ENCODE measurements at regions not wholly inside any gene's neighbourhood (a gene's known extent, or its start where the extent isn't known, plus 50 kb on each side); places are given as distances from the start of the nearest gene placed in this dataset.

GRCh38 chr9:28502741-28503140 is 929.5 kb upstream of the C9orf72 start:
- CTCF ChIA-PET: no interaction called here
- H3K27ac ChIP-seq (ENCODE audit: insufficient read depth, low read depth, low read length): no peak overlapping the region
- dilution Hi-C loops (cut with MboI; ENCODE audit: extremely low pct_ligation_motif_present, low sequenced_read_pairs): no loop called here

More at GRCh38 chr9:28502741-28503140, 929.5 kb upstream of the C9orf72 start:
- no TSS peak for BruUV-seq (replicated peaks)
- H3K4me1 ChIP-seq (ENCODE audit: control insufficient read depth, extremely low read depth, insufficient read depth, low read length): no peaks in the 10 kb centered on the region
- no peaks in the 10 kb centered on the region for H4K20me1 ChIP-seq (replicated peaks; ENCODE audit: control insufficient read depth, extremely low read depth, insufficient read depth, low read length)
- H3K9me3 ChIP-seq (replicated peaks; ENCODE audit: control insufficient read depth, insufficient read depth, low read length): peaks cover 2% of the 10 kb centered on the region
- no peak for TF ChIP-seq GATA2 (IDR thresholded peaks at IDR 0.05; ENCODE audit: insufficient read depth, insufficient read length, low read depth, low read length)
- TF ChIP-seq MYC (IDR thresholded peaks at IDR 0.05; ENCODE audit: low read depth, low read length): no peak
- TF ChIP-seq POLR2A (IDR thresholded peaks at IDR 0.05; ENCODE audit: low read depth, low read length): no peak
- no peak for TF ChIP-seq POLR2AphosphoS5 (IDR thresholded peaks at IDR 0.05; ENCODE audit: insufficient read depth, low read depth, low read length)
- no peak for TF ChIP-seq CTCF (IDR thresholded peaks at IDR 0.05; ENCODE audit: extremely low read depth in 1 of 2, insufficient read depth in 1 of 2, low read depth in 1 of 2, low read length in 2 of 2)
- TF ChIP-seq EZH2 (IDR thresholded peaks at IDR 0.05; ENCODE audit: borderline replicate concordance, low read depth, low read length, severe bottlenecking): no peak
- no peak for TF ChIP-seq JUN (IDR thresholded peaks at IDR 0.05; ENCODE audit: borderline replicate concordance, insufficient read depth, insufficient read length, low read depth)
- no peak for TF ChIP-seq MAX (IDR thresholded peaks at IDR 0.05; ENCODE audit: insufficient read depth, insufficient read length)
- TF ChIP-seq FOS (IDR thresholded peaks at IDR 0.05; ENCODE audit: borderline replicate concordance, insufficient read depth, low read length): no peak
- H3K9ac ChIP-seq (replicated peaks; ENCODE audit: extremely low read depth, insufficient read depth, low read length): no peak overlapping the region
- H3K36me3 ChIP-seq (ENCODE audit: control insufficient read depth in 2 of 2, extremely low read depth in 1 of 2, insufficient read depth in 2 of 2, low read length in 2 of 2): no peaks in the 10 kb centered on the region
- intact Hi-C loops (cut with micrococcal nuclease): loop anchor here (10.0 kb wide), 1 partner anchor 812 kb away; no protein-coding TSS in a partner anchor
- no peaks in the 10 kb centered on the region for H3K9me1 ChIP-seq (replicated peaks; ENCODE audit: control insufficient read depth, extremely low read depth, insufficient read depth, low read length)
- POLR2A ChIA-PET: no interaction called here
- H2AFZ ChIP-seq (ENCODE audit: low read depth, low read length): no peak overlapping the region
- no peak overlapping the region for H3K4me2 ChIP-seq (ENCODE audit: insufficient read depth, low read length)
- FAIRE-seq: no peak
- H3K4me3 ChIP-seq (replicated peaks in 1 of 3; ENCODE audit: insufficient read depth in 1 of 3, low read depth in 1 of 3, low read length in 3 of 3): no peak overlapping the region
- H3K27me3 ChIP-seq (ENCODE audit: control insufficient read depth in 2 of 2, insufficient read depth in 2 of 2, low read length in 2 of 2): no peaks in the 10 kb centered on the region
- no peak for DNase-seq (ENCODE audit: low read depth, low spot score)
- no peaks in the 10 kb centered on the region for H3K79me2 ChIP-seq (ENCODE audit: control insufficient read depth, insufficient read depth, low read length)
